B cell (primary cell): ENCODE measurements at regions not wholly inside any gene's neighbourhood (a gene's known extent, or its start where the extent isn't known, plus 50 kb on each side); places are given as distances from the start of the nearest gene placed in this dataset.

Experiments used
- ATAC-seq: fragments of 200-7000 bp; cut with Tn5 transposase; one replicate; pipeline ENCODE4 v1.10.0; 2021; ENCODE audit warnings: low read depth, mild to moderate bottlenecking, moderate number of reproducible peaks, moderate library complexity
- CTCF ChIA-PET: fragments of 350-600 bp; sonication (Branson Sonifier 250); formaldehyde crosslinking; loops from one replicate; lab custom pipeline; 2021; ENCODE audit warnings: antibody characterized with exemption, inconsistent platforms; lab: Charles Lee
- POLR2A ChIA-PET: fragments of 350-600 bp; sonication (Branson Sonifier 250); formaldehyde crosslinking; loops from one replicate; lab custom pipeline; 2021; ENCODE audit warnings: antibody characterized with exemption; lab: Charles Lee
- DNase-seq: peaks from one replicate; pipeline ENCODE4 v3.0.0; 2013
- H2AFZ ChIP-seq: 2 replicates; pipeline ENCODE4 v1.6.1; 2012; ENCODE audit warnings: mild to moderate bottlenecking, low read depth, low read length; ENCODE audit not compliant: insufficient read depth, poor library complexity, severe bottlenecking
- H3K27ac ChIP-seq, 2 donors: 1 replicate in 1 of 2; 2 replicates in 1 of 2; pipeline ENCODE4 v1.5.1; 2012 to 2013; ENCODE audit warnings: low read length in 2 of 2, mild to moderate bottlenecking in 2 of 2, moderate library complexity in 1 of 2
- H3K27me3 ChIP-seq, 4 experiments: fragments of 200-600 bp in 1 of 4; sonication (generic) in 1 of 4; replicated peaks in 1 of 4; 1 replicate in 2 of 4; 2 replicates in 2 of 4; pipeline versions ENCODE4 v1.6.1 to v1.7.0; 2013 to 2016; ENCODE audit warnings: low read length in 3 of 4, mild to moderate bottlenecking in 2 of 4, mixed read lengths in 1 of 4, moderate library complexity in 1 of 4; ENCODE audit not compliant: insufficient read depth in 4 of 4, control insufficient read depth in 3 of 4; ENCODE audit errors: control extremely low read depth in 1 of 4
- H3K36me3 ChIP-seq, 2 experiments: replicated peaks in 1 of 2; 1 replicate in 1 of 2; 2 replicates in 1 of 2; pipeline versions ENCODE4 v1.6.1 to v1.7.1; 2013; ENCODE audit warnings: low read length in 1 of 2; ENCODE audit not compliant: insufficient read depth in 2 of 2, control insufficient read depth in 1 of 2; ENCODE audit errors: control extremely low read depth in 1 of 2, extremely low read depth in 1 of 2
- H3K4me1 ChIP-seq, 2 donors: fragments of 200-600 bp in 1 of 2; sonication (generic) in 1 of 2; 1 replicate in 1 of 2; 2 replicates in 1 of 2; pipeline versions ENCODE4 v1.5.1 to v1.6.1; 2013 to 2017; ENCODE audit warnings: low read length in 2 of 2; ENCODE audit not compliant: control insufficient read depth in 2 of 2, insufficient read depth in 2 of 2
- H3K4me2 ChIP-seq: replicated peaks from 2 replicates; pipeline ENCODE3; 2012; ENCODE audit warnings: mild to moderate bottlenecking, low read depth, low read length; ENCODE audit not compliant: poor library complexity, severe bottlenecking
- H3K4me3 ChIP-seq, 5 experiments: fragments of 200-600 bp in 1 of 5; sonication (generic) in 1 of 5; 1 replicate in 3 of 5; 2 replicates in 2 of 5; pipeline versions ENCODE4 v1.5.1 to v1.7.0; 2011 to 2016; ENCODE audit warnings: low read length in 4 of 5, mild to moderate bottlenecking in 4 of 5, low read depth in 2 of 5, control low read depth in 1 of 5, moderate library complexity in 1 of 5; ENCODE audit not compliant: insufficient read depth in 1 of 5; ENCODE audit errors: control extremely low read depth in 1 of 5, extremely low read depth in 1 of 5
- H3K79me2 ChIP-seq: fragments of 200-600 bp; sonication (generic); one replicate; pipeline ENCODE4 v1.6.0; 2016; ENCODE audit warnings: low read length; ENCODE audit not compliant: control insufficient read depth, insufficient read depth
- H3K9ac ChIP-seq: fragments of 200-600 bp; sonication (generic); 2 replicates; pipeline ENCODE4 v1.6.1; 2017; ENCODE audit warnings: mild to moderate bottlenecking, low read length, moderate library complexity
- H3K9me3 ChIP-seq, 3 donors: one replicate each; pipeline versions ENCODE4 v1.6.1 to v1.7.1; 2013; ENCODE audit warnings: low read length in 2 of 3; ENCODE audit not compliant: control insufficient read depth in 2 of 3, insufficient read depth in 1 of 3; ENCODE audit errors: control extremely low read depth in 1 of 3
- H4K20me1 ChIP-seq: 2 replicates; pipeline ENCODE4 v1.6.0; 2012; ENCODE audit warnings: mild to moderate bottlenecking, low read length; ENCODE audit not compliant: insufficient read depth, control insufficient read depth, poor library complexity, severe bottlenecking
- H3K27ac Mint-ChIP-seq: one replicate; pipeline ENCODE4 v1.8.0; 2021; ENCODE audit warnings: mixed read lengths
- H3K27me3 Mint-ChIP-seq: one replicate; pipeline ENCODE4 v1.8.0; 2021; ENCODE audit warnings: mixed read lengths
- H3K4me1 Mint-ChIP-seq: one replicate; pipeline ENCODE4 v1.8.0; 2021; ENCODE audit warnings: mixed read lengths
- H3K4me3 Mint-ChIP-seq: one replicate; pipeline ENCODE4 v1.8.0; 2021; ENCODE audit warnings: mixed read lengths
- H3K9me3 Mint-ChIP-seq: one replicate; pipeline ENCODE4 v1.8.0; 2022; ENCODE audit warnings: mixed read lengths; ENCODE audit not compliant: insufficient read depth
- CTCF ChIP-seq: fragments of 200-600 bp; IDR thresholded peaks from one replicate; pipeline ENCODE4 v1.8.0; 2022; ENCODE audit warnings: antibody characterized with exemption, mild to moderate bottlenecking
- EZH2 ChIP-seq: IDR thresholded peaks from 2 replicates; pipeline ENCODE4 v1.6.1; 2012; ENCODE audit warnings: borderline replicate concordance, low read depth, mild to moderate bottlenecking, moderate library complexity, low read length; ENCODE audit not compliant: insufficient read depth, poor library complexity, severe bottlenecking
- WGBS: methylation state at CpG from one replicate; pipeline ENCODE4 v1.1.5; 2013; ENCODE audit warnings: missing lambda C conversion rate; ENCODE audit not compliant: insufficient coverage; 5-methylcytosine and 5-hydroxymethylcytosine counted together
- intact Hi-C: fragments of 100-400 bp; cut with micrococcal nuclease; formaldehyde crosslinking; loops from one replicate; pipeline ENCODE4 v1.10.0; 2022

- ATAC-seq (no peak), DNase-seq (no peak)
- no peaks in the 10 kb centered on the region for H3K79me2 ChIP-seq
- H3K27me3 Mint-ChIP-seq = peaks cover 47% of the 10 kb centered on the region
- H3K9ac ChIP-seq = no peak overlapping the region
- H3K27ac ChIP-seq = no peak overlapping the region
- H3K27me3 ChIP-seq = peaks cover 0 to 4% (median 0%) of the 10 kb centered on the region in 4 experiments
- WGBS = 75% methylated on average over 1 of the region's 3 CpGs
- H3K9me3 ChIP-seq = peaks cover 0 to 3% (median 0%) of the 10 kb centered on the region in 3 donors
- H3K9me3 Mint-ChIP-seq = peaks cover 9% of the 10 kb centered on the region
- H3K4me3 Mint-ChIP-seq = no peak overlapping the region
- H4K20me1 ChIP-seq = no peaks in the 10 kb centered on the region
- intact Hi-C loops = no loop called here
- H3K36me3 ChIP-seq = no peaks in the 10 kb centered on the region
- TF ChIP-seq CTCF = no peak
- TF ChIP-seq EZH2 = no peak
- H3K4me1 ChIP-seq = no peaks in the 10 kb centered on the region
- H3K27ac Mint-ChIP-seq = no peak overlapping the region
- no peaks in the 10 kb centered on the region for H3K4me1 Mint-ChIP-seq
- no peak overlapping the region for H3K4me2 ChIP-seq
- H2AFZ ChIP-seq = no peak overlapping the region
- POLR2A ChIA-PET = no interaction called here
- H3K4me3 ChIP-seq = no peak overlapping the region
- CTCF ChIA-PET = no interaction called here
These were observed 87.3 kb upstream of the SNRK start for GRCh38 chr3:43198791-43199644.

DNA sequence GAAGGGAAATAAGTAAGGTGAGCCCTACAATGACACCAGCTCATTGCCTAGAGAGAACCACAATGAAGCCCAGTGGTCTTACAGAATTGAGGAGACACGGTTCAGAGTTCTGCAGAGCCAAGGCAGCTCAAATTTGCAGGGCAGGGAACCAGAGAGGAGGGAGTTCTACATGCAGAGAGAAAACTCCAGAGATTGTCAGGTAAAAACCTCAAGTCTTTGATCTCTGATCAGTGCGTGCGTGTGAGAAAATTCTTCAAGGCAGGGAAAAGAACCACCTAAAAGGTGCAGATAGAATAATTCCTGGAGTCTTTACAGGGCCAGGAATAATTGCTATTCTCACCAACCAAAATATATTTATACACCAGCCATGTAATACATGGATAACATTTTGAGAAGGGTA, 88.0 kb upstream of the SNRK start:
- Histone ChIP-seq H3K27ac (no peak overlapping the region), H3K9me3 (peaks cover 0 to 3% (median 0%) of the 10 kb centered on the region in 3 donors), H3K27me3 (peaks cover 0 to 4% (median 0%) of the 10 kb centered on the region in 4 experiments), H3K4me1 (no peaks in the 10 kb centered on the region), H3K4me3 (no peak overlapping the region), H2AFZ (no peak overlapping the region), H3K79me2 (no peaks in the 10 kb centered on the region), H3K4me2 (no peak overlapping the region), H3K36me3 (no peaks in the 10 kb centered on the region), H3K9ac (no peak overlapping the region), H4K20me1 (no peaks in the 10 kb centered on the region)
- no peak for TF ChIP-seq CTCF
- TF ChIP-seq EZH2 = no peak
- Mint-ChIP-seq H3K4me1 (no peaks in the 10 kb centered on the region), H3K9me3 (peaks cover 9% of the 10 kb centered on the region), H3K27ac (no peak overlapping the region), H3K4me3 (no peak overlapping the region), H3K27me3 (peaks cover 47% of the 10 kb centered on the region)
- POLR2A ChIA-PET = no interaction called here
- WGBS = 86% methylated on average over 1 of the region's 3 CpGs
- intact Hi-C loops = no loop called here
- no peak for ATAC-seq
- no peak for DNase-seq
- CTCF ChIA-PET = no interaction called here
